ENCODE measurements at regions not wholly inside any gene's neighbourhood (a gene's known extent, or its start where the extent isn't known, plus 50 kb on each side); places are given as distances from the start of the nearest gene placed in this dataset.

DNA sequence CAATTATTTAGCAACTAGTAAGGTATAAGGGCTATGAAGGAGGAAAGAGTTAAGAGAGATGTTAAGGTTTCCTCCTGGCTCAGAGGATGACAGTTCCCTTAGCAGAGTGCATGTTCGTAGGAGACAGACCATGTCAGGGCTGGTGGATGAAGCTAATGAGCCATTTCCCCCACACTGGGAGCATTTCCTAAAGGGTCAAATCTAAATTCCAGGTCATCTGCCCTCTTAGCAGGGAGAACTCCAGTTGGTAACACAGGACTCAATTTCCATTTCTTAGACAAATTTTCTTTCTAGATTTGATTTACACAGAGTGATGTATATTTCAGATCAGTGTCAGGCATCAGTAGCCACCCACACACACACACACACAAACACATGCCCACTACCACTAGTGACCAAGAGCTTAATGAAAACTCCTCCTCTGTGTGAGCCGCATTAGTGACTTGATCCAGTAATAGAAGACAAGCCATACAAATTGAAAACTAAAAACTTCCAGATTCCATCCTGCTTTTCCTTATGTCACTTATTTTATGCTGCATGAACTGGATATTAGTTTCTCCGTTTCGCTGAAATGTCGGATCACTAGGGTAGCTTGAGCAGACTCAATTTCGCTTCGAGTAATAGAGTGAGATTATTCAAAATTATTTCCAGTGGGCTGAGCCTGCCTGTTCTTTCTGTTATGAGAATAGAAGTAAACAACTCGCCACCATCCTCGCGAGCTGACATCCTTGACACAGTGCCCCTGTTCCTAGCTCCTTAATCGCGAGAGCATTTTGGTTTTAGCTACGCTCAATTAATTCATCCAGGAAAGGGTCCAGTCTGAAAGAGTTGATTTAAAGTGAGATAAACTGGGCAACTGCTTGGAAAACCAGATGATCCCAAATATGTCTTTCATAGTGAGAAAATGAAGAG is 582.6 kb downstream of the SOX6 start:
- DNase-seq, result peak; percentile 38

DNA sequence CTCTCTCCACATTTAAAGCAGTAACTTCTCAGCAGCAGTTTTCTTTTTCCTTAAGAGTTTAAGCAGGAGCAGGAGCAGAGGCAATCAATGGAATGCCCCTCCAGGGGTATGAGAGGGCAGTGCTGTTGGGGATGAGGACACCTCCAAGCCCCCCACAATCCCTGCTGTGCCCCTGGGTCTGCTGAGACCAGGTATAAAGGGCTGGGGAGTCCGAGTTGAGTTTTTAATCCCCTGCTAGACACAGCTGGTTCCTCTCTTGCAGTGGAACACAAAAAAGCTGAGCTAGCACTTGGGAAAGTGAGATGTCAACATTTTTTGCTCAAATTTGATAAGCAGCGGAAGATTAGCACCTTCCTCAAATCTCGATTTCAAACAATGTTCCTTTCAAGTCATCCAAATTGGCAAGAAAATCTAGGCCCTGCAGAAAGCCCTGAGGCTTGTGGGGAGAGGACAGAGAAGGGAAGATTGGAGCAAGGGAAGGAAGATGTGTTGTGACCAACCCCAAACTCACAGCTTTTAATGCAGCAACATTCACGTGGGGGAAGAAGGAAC is 581.9 kb downstream of the SOX6 start:
- no peak for DNase-seq

DNA sequence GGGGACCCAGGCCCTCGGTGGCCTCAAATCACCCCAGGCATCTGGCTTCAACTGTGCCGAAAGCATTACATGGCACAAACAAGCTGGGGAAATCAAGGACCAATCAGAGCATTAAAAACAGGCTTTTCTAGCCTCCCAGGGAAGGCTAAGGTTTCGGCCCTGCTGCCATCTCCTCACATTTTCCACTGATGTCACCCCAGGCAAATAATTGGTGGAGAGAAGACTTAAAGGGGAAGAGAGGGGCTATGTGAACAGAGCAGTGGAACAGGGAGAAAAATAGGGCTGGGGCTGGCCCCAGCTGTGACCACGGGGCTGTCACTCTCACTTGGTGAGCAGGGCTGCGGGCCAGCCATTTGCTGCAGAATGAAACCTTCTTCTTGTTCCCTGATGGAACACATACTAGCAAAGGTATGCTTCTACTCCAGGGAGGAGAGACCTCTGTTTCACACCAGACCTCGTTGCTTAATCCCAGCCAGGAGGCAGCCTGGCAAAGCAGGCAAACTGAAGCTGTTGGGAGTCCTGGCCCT is 581.3 kb downstream of the SOX6 start:
- DNase-seq, result no peak

DNA sequence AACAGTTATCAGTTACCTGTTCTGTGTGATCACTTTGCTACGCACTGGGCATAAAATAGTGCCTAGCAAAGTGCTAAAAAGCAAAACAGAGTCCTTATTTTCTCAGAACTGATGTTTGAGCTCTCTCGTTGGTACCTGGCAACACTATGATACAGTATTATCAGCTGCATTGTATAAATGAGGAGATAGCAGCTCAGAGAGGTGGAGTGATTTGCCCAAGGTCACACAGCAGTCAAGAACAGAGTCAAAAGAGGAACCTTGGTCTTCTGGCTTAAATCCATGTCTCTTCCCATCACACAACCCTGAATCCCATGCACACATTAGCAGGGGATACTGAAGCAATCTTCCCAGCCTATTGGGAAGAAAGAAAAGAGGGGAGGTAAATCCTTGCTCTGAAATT is 580.5 kb downstream of the SOX6 start:
- no peak for DNase-seq

DNA sequence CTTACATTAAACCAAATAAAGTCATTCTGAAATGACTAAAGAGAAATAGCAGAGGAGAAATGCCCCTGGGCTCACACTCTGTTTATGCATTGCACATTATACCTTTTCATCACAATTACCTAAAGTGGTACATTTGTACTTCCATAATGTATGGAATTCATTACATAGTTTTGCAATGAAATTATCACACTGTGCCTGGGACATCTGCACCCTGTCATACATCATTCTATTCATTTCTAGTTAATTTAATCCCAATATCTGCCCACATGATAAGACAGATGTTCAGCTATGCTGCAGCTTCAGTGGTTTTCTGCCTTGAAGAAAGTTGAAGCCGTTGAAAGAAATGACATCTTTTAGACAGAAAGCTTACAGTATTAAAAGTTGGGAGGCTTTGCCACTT is 580.0 kb downstream of the SOX6 start:
- no peak for DNase-seq

DNA sequence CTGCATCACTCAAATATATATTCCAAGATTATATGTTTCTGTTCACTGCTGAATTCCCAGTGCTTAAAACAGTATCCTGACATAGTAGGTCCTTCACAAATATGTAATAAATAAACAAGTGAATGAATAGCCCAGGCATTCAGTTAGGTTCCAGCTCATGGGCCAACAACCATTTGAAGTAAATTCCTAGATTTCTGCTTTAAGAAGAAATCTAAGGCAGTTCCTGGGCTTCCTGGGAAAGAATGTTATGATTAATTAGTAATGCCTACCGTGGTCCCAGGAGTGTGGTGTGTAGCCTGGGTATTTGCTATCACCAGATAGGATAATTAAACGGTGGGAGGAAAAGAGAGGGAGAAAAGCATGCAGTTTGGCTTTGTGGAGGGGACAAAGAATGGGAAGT is 576.8 kb downstream of the SOX6 start:
- no peak for DNase-seq

DNA sequence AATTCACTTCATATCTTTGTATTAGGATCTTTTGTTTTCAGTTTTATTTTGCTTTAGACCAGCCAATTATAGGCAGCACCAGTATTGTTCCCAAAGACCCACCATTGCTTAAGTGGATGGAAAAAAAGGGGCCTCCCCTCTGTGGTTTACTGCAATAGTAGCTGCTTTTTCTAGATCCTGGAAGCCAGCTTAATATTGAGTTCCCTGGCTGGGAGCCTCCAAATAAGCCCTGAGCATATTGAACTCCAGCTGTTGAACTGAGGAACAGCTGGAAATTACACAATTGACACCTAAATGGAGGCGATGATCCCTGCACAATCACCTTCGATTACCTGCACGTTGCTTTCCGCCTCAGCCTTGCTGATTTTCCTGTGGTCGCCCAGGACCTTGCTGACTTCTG is 576.0 kb downstream of the SOX6 start:
- no peak for DNase-seq

DNA sequence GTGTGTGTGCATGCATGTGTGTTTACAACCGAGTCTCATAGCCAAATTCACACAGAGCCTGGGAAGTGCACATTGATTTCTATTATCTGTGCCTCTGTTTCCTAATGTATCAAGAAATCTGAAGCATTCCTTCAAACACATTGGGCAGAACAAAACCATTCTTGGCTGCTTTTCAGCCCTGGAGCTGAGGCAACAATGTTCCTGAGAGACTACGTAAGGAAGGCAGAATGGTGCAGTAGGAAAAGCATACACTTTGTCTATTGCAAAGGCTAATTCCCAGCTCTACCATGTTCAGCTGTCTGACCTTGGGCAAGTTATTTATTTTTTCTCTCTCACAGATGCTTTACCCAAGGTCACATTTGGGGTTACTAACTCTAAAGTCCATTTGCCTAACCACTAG is 575.5 kb downstream of the SOX6 start:
- DNase-seq, result no peak

DNA sequence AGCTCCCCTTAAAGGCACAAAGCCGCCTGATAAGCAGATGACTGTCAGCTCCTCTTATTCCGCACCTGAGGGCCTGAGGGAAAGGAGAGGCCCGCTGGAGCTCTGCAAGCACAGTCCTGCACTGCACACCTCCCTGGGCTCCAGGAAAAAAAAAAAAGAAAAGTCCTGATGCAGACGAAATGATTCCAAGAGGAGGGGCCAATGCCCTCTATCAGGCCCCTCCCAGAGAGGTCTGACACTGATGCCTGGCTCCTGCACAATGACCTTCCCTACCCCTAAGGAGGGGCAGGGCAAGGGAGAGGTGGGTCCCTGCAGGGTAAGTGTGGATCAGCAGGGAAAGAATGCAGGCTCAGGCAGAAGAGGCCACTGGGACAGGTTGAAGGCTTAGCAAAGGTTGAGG is 572.7 kb downstream of the SOX6 start:
- no peak for DNase-seq

DNA sequence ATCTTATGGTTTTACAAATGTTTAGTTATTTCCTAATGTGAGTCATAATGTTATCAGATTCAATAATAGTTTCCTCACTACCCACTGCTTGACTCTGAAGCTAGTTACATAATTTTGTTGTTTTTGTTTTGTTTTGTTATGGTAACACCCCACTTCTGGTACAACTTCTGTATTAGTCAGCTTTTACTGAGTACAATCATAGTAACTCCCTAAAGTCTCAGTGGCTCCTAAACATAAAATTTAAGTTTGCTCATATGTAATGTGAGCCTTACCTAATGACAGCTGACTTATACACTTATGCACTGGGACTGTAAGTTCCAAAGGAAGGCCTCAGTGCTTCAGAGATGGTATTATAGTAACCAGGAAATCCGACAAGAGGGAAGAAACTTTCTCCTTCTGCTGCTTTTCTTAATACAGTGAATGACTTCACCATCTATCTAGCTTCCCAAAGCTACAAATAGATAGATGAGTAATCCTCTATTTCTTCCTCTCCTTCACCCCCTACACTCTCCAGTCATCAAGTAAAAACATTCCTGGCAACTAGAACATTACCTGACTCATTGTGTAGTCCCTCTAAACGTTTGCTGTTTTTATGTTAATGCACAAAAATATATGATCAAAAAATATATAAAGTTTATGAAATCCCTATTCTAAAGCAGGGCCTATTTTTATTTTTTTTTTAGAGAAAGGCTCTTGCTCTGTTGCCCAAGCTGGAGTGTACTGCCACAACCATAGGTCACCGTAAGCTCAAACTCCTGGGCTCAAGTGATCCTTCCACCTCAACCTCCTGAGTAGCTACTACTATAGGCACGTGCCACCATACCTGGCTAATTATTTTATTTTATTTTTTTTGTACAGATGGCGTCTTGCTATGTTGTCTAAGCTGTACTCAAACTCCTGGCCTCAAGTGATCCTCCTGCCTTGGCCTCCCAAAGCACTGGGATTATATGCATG is 563.0 kb downstream of the SOX6 start:
- DNase-seq, result no peak

DNA sequence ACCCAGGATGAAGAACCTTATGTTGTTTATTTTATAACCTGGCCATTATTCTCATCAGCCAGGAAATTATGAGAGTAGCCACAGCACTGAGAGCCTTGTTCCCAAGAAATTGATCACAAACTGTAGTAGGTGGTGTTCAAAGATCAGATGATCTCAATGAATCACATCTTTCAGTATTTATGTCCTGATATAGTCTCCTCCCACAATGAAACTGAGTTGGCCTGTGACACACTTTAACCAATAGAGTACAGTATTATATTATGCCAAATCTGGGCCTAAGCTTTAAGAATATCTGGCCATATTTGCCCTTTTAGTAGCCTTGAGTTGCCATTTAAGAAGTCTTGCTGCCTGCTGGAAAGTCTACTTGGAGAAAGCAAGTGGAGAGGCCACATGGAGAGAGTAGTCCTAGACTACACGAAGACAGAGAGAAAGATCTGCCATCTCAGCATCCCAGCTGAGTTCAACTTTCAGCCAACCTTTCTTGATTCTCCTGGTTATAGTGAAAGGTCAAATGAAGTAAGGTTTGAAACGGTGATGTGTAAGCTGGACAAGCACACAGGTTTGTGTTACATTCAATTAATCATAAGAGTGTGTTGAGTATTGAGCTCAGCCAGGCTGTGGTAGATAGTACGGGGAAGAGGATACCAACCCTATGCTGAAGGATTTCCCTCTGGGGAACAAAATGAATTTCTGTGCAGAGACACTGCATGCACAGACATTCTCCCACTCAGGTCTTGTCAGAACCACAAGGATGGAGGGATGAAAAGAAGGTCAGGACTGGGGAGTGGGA is 561.8 kb downstream of the SOX6 start:
- no peak for DNase-seq

DNA sequence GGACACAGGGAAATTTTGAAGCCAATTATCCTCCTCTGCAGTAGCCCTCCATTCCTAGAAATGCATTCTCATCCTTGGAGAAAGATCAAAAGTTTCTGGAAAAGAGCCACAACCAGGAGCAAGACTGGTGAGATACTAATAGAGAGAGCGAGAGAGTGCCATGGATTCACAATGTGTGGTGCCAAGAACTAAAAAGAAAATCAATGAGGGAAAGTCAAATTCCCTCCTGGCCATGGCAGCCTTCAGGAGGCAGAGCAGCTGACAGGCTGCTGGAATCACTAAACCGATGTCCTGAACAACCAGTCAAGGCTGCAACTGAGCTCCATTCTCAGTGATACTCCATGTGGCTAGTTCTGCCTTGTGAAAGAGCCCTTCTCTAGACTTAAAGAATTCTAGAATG is 561.0 kb downstream of the SOX6 start:
- DNase-seq, result no peak

DNA sequence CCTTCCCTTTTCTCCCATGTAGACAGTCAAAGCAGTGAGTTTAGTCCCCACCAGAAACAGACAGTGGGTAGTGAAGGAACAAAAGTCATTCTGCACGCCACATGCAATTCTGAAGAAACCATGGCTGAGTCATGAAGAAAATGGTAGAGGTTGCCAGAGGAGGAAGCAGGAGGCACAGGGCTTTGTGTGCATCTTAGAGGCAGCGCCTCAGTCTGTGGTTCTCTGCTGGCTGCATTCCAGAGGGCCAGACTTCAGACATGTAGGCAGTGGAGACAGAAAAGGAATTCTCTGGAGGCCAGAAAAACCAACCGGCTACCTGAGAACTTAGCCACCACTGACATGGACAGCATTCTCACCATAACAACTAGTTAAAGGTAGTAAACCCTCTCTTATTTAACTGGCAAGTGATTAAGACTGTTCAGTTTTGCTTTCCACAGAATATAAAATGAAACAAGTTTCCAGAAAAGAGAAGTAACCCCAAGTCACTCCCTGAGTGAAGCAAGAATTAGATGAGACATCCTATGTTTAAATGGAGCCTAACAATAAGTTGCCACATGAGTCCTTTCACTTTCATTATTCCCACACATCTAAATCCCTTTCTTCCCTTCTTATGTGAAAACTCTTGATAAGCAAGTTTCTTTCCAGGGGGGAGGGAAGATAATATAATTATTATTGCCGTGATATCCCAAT is 556.1 kb downstream of the SOX6 start:
- DNase-seq, result no peak

DNA sequence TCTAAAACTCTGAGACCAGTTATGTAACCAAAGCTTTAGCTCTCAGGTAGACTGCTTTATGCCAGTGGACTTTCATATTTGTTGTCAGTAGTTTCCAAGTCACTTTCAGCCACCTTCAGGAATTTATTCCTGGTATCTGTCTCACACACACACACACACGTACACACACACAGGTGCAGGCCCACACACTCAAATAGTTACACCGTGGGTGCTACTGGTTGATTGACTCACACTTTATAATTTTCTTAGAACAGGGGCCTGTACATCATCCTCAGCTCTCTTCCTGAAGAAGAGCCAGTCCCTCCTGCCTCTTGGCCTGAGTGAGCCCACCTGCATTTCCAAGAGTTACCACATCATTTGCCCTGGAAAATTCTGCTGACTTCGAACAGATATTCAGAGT is 555.2 kb downstream of the SOX6 start:
- no peak for DNase-seq

DNA sequence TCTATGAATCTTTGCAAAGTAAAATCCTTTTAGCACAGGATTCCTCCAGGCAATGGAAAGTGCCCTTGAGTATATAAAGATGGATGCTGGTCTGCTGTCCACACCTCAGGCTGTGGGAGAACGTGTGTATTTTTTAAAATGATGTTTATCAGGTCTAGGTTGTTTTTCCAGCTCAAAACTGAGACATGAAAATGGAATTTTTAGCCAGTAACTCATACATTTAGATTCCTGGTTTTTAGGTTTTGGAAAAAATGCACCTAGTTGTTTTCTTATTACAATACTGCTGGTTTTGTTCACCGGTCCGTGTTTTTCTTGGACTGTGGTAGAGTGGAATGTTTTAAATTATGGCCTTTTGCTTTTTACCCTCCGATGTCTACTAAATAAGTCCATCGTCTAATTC is 554.7 kb downstream of the SOX6 start:
- DNase-seq, result no peak

DNA sequence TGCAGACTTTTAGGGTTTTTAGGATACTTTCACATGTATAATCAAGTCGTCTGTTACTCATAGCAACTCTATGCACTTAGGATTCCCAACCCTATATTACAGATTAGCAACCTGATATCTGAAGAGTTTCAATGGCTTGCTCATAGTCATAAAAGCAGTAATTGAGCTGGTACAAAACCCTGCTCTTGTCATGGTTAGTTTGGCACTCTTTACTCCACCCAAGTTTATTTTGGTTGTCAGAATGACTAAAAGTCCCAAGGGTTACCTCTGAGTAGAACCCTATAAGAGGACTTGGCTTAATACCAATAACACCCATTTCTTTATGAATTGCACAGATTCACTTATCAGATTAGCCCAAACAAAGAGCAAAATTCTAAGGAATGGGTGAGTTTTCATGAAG is 550.6 kb downstream of the SOX6 start:
- DNase-seq, result no peak

DNA sequence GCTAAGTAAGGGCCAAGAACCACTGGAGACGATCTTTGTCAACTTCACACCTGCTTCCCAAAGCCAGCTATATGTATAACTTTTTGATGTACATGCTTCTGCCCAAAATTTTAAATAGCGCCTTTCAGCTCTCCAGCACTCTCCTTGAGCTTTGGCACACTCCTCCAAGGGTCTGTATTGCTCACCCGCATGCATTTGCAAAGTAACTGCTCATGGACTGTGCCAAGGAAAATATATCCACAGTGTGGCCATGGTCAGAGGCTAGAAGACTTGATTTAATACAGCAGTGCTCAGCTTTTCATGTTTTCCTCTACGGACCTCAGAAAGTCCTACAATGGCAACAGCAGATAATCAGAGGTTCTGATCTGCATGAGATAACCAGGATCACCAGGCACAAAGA is 550.1 kb downstream of the SOX6 start:
- no peak for DNase-seq

DNA sequence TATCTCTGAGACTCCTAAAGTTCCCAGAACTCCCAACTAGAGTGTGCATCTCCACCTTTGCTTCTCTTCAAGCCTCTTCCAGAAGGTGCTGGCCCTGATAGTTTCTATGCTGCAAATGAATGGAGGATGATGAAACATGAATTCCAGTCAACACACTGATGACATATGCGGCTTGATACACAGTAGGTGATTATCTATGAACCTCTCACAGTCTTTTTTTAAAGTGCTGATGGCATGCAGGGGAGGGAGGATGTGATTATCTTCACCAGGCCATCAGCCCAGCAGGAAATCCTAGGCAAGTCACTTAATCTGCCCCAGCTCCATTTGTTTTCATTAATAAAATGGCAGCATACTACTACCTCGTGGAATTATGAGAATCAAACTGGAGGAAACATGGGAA is 548.5 kb downstream of the SOX6 start:
- no peak for DNase-seq

DNA sequence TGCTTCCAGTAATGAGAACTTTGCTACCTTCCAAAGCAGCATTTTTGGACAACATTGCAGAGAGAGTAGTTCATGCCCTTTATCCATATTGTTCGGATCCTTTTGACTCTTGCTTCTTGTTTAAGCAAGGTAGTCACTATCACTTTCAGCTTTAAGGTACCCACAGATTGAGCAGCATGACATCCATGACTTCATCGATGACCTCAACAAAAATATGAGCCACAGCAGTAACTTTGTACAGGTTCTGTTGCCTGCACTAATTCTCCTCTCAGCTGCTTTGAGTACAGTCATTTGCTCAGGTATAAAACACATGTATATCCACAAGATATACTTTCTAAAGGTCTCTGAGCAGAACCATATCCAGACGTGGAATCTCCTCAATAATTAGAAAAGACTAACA is 546.3 kb downstream of the SOX6 start:
- no peak for DNase-seq

DNA sequence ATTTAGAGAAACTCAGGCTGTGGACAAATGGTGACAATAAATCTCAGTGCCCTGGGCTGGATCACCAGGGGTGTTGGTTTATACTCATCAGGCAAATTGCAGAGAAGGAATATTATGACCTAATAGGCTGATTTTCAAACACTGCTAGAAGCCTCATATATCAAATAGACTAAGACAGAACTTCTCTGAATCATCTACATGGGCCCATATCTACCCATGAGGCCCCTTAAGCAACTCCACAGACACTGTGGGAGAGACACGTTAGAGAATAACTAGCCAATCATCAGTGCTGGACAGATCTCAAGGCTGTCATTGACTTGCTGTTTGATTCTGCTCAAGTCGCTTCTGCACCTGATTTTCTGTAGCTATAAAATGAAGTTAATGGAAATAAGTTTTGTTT is 545.8 kb downstream of the SOX6 start:
- DNase-seq, result no peak

Data from renal pelvis (tissue), 1 donor.